SU-DHL-6 (cell line): ENCODE measurements at regions not wholly inside any gene's neighbourhood (a gene's known extent, or its start where the extent isn't known, plus 50 kb on each side); places are given as distances from the start of the nearest gene placed in this dataset.

Experiments
- EZH2phosphoT487 ChIP-seq: fragments of 200-600 bp; sonication (generic), shearing (Covaris generic); conservative IDR thresholded peaks from 2 replicates; pipeline ENCODE4 v1.6.1; 2018; ENCODE audit warnings: mild to moderate bottlenecking, antibody characterized with exemption, low read length, moderate library complexity, mixed read lengths
- TF ChIP-seq, protein P1 (sequence below): fragments of 200-600 bp; sonication (generic); IDR thresholded peaks from one replicate; pipeline ENCODE4 v1.5.1; 2017; ENCODE audit warnings: antibody characterized with exemption, mild to moderate bottlenecking, low read length, moderate library complexity; ENCODE audit not compliant: insufficient read depth, poor library complexity, severe bottlenecking

DNA sequence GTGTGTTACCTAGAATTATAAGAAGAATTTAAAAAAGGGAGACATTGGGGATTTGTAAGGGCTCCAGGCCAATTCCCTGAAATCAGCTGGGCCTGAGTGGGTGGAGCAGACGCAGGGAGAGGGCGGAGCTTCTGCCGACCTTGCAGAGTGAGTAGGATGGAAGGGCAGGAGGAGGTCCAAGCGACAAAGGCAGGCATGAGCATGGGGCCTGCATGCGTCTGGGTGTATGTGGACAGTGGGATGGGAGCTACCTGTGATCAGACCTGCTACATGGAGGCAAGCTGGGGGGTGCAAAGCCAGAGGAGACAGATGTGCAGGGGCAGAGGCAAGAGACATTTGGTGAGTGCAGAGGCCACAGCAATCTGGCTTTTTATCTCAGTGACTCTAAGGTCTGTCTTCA, 105.3 kb upstream of the OLIG2 start:
- TF ChIP-seq, protein P1, sequence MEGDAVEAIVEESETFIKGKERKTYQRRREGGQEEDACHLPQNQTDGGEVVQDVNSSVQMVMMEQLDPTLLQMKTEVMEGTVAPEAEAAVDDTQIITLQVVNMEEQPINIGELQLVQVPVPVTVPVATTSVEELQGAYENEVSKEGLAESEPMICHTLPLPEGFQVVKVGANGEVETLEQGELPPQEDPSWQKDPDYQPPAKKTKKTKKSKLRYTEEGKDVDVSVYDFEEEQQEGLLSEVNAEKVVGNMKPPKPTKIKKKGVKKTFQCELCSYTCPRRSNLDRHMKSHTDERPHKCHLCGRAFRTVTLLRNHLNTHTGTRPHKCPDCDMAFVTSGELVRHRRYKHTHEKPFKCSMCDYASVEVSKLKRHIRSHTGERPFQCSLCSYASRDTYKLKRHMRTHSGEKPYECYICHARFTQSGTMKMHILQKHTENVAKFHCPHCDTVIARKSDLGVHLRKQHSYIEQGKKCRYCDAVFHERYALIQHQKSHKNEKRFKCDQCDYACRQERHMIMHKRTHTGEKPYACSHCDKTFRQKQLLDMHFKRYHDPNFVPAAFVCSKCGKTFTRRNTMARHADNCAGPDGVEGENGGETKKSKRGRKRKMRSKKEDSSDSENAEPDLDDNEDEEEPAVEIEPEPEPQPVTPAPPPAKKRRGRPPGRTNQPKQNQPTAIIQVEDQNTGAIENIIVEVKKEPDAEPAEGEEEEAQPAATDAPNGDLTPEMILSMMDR = no peak
- no peak for TF ChIP-seq EZH2phosphoT487
